Panc1 (cell line): ENCODE measurements at regions not wholly inside any gene's neighbourhood (a gene's known extent, or its start where the extent isn't known, plus 50 kb on each side); places are given as distances from the start of the nearest gene placed in this dataset.

Source experiments
- CTCF ChIP-seq: fragments of 450-650 bp; IDR thresholded peaks from 2 replicates; pipeline ENCODE4 v1.5.1; 2017; ENCODE audit warnings: mild to moderate bottlenecking
- POLR2AphosphoS5 ChIP-seq: IDR thresholded peaks from 2 replicates; pipeline ENCODE4 v1.6.1; 2012; ENCODE audit warnings: mild to moderate bottlenecking, low read depth, low read length, moderate library complexity
- REST ChIP-seq, 2 experiments: IDR thresholded peaks; 2 replicates each; pipeline ENCODE4 v1.6.1; 2011 to 2012; ENCODE audit warnings: low read depth in 2 of 2, control low read depth in 1 of 2, low read length in 1 of 2, mild to moderate bottlenecking in 1 of 2, moderate library complexity in 1 of 2; ENCODE audit not compliant: insufficient read depth in 1 of 2

- TF ChIP-seq CTCF (no peak), REST (IDR thresholded peaks at IDR 0.05; ENCODE audit: insufficient read depth in 1 of 2, low read depth in 2 of 2, low read length in 1 of 2) (no peak), POLR2AphosphoS5 (no peak)
Observed at GRCh38 chr6:92485487-92485886, 933.9 kb downstream of the EPHA7 start.
